ENCODE measurements at regions not wholly inside any gene's neighbourhood (a gene's known extent, or its start where the extent isn't known, plus 50 kb on each side); places are given as distances from the start of the nearest gene placed in this dataset.

- Histone ChIP-seq H3K27ac (ENCODE audit: low read depth, low read length) (no peak overlapping the region), H3K9ac (ENCODE audit: low read depth in 1 of 2, low read length in 2 of 2) (no peak overlapping the region), H3K4me3 (ENCODE audit: low read depth in 1 of 2, low read length in 2 of 2) (no peak overlapping the region), H3K36me3 (ENCODE audit: control insufficient read depth in 1 of 2, insufficient read depth in 2 of 2, low read length in 2 of 2) (no peaks in the 10 kb centered on the region), H3K27me3 (ENCODE audit: control insufficient read depth in 1 of 2, insufficient read depth in 2 of 2, low read length in 2 of 2) (no peaks in the 10 kb centered on the region), H3K4me1 (ENCODE audit: control insufficient read depth in 1 of 2, insufficient read depth in 2 of 2, low read length in 2 of 2) (no peaks in the 10 kb centered on the region), H3K9me3 (ENCODE audit: control insufficient read depth in 1 of 2, low read length in 2 of 2) (peaks cover 4 to 21% of the 10 kb centered on the region in 2 donors)
Measured at GRCh38 chr4:59994118-59994517, 1206.0 kb upstream of the ADGRL3 start.

- Histone ChIP-seq H3K4me3 (ENCODE audit: low read depth in 1 of 2, low read length in 2 of 2) (no peak overlapping the region), H3K27ac (ENCODE audit: low read depth, low read length) (no peak overlapping the region), H3K27me3 (ENCODE audit: control insufficient read depth in 1 of 2, insufficient read depth in 2 of 2, low read length in 2 of 2) (no peaks in the 10 kb centered on the region), H3K4me1 (ENCODE audit: control insufficient read depth in 1 of 2, insufficient read depth in 2 of 2, low read length in 2 of 2) (no peaks in the 10 kb centered on the region), H3K36me3 (ENCODE audit: control insufficient read depth in 1 of 2, insufficient read depth in 2 of 2, low read length in 2 of 2) (no peaks in the 10 kb centered on the region), H3K9me3 (ENCODE audit: control insufficient read depth in 1 of 2, low read length in 2 of 2) (peaks cover 4 to 19% of the 10 kb centered on the region in 2 donors), H3K9ac (ENCODE audit: low read depth in 1 of 2, low read length in 2 of 2) (no peak overlapping the region)
Measured at GRCh38 chr4:60002603-60003337, 1197.4 kb upstream of the ADGRL3 start.

- Histone ChIP-seq H3K9ac (ENCODE audit: low read depth in 1 of 2, low read length in 2 of 2) (no peak overlapping the region), H3K36me3 (ENCODE audit: control insufficient read depth in 1 of 2, insufficient read depth in 2 of 2, low read length in 2 of 2) (no peaks in the 10 kb centered on the region), H3K27ac (ENCODE audit: low read depth, low read length) (no peak overlapping the region), H3K4me3 (ENCODE audit: low read depth in 1 of 2, low read length in 2 of 2) (no peak overlapping the region), H3K27me3 (ENCODE audit: control insufficient read depth in 1 of 2, insufficient read depth in 2 of 2, low read length in 2 of 2) (no peaks in the 10 kb centered on the region), H3K4me1 (ENCODE audit: control insufficient read depth in 1 of 2, insufficient read depth in 2 of 2, low read length in 2 of 2) (no peaks in the 10 kb centered on the region), H3K9me3 (ENCODE audit: control insufficient read depth in 1 of 2, low read length in 2 of 2) (no peaks in the 10 kb centered on the region)
Measured at GRCh38 chr4:60013464-60014184, 1186.5 kb upstream of the ADGRL3 start.

DNA sequence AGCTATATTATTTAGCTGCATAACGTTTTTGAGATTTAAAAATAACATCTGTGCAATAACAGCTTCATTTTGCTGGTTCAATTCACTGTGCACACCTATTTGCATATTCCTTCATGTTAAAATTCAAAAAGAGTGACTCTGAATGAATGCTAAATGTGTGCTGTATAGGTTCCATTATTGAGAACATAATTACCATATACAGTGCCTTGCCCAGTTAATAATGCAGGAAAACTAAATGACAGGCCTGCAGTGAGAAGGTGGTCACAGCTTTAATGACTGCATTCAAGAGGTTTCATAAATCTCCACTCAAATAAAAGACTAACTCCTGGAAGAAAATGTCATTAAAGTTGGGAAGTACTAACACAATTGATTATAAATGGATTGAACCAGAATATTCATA lies 1183.2 kb upstream of the ADGRL3 start:
- Histone ChIP-seq H3K36me3 (ENCODE audit: control insufficient read depth in 1 of 2, insufficient read depth in 2 of 2, low read length in 2 of 2) (no peaks in the 10 kb centered on the region), H3K27ac (ENCODE audit: low read depth, low read length) (no peak overlapping the region), H3K9me3 (ENCODE audit: control insufficient read depth in 1 of 2, low read length in 2 of 2) (peaks cover 0 to 2% of the 10 kb centered on the region in 2 donors), H3K27me3 (ENCODE audit: control insufficient read depth in 1 of 2, insufficient read depth in 2 of 2, low read length in 2 of 2) (no peaks in the 10 kb centered on the region), H3K9ac (ENCODE audit: low read depth in 1 of 2, low read length in 2 of 2) (no peak overlapping the region), H3K4me1 (ENCODE audit: control insufficient read depth in 1 of 2, insufficient read depth in 2 of 2, low read length in 2 of 2) (no peaks in the 10 kb centered on the region), H3K4me3 (ENCODE audit: low read depth in 1 of 2, low read length in 2 of 2) (no peak overlapping the region)

- H3K4me1 ChIP-seq (ENCODE audit: control insufficient read depth in 1 of 2, insufficient read depth in 2 of 2, low read length in 2 of 2): no peaks in the 10 kb centered on the region
- H3K27me3 ChIP-seq (ENCODE audit: control insufficient read depth in 1 of 2, insufficient read depth in 2 of 2, low read length in 2 of 2): no peaks in the 10 kb centered on the region
- no peak overlapping the region for H3K4me3 ChIP-seq (ENCODE audit: low read depth in 1 of 2, low read length in 2 of 2)
- H3K27ac ChIP-seq (ENCODE audit: low read depth, low read length): no peak overlapping the region
- no peak overlapping the region for H3K9ac ChIP-seq (ENCODE audit: low read depth in 1 of 2, low read length in 2 of 2)
- H3K36me3 ChIP-seq (ENCODE audit: control insufficient read depth in 1 of 2, insufficient read depth in 2 of 2, low read length in 2 of 2): no peaks in the 10 kb centered on the region
- H3K9me3 ChIP-seq (ENCODE audit: control insufficient read depth in 1 of 2, low read length in 2 of 2): peaks cover 2 to 4% of the 10 kb centered on the region in 2 donors
Measured at GRCh38 chr4:60019180-60019579, 1180.9 kb upstream of the ADGRL3 start.

DNA sequence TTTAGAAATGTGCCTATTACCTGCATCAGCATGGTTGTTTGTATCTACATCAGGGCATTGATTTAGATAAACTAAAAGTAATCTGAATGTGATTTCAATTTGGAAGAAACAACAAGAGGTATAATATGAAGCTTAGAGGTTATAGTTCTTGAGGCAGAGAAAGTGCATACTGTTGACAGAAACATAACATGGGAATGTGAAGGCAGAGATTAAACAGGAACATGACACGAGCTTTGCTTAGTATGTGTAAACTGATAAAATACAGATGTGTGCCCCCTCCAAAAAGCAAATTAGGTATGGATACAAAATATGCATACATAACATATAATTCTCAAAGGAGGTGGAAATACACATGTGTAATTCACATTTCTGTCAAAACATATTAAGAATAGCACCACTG lies 1180.2 kb upstream of the ADGRL3 start:
- Histone ChIP-seq H3K9me3 (ENCODE audit: control insufficient read depth in 1 of 2, low read length in 2 of 2) (peaks cover 2 to 4% of the 10 kb centered on the region in 2 donors), H3K9ac (ENCODE audit: low read depth in 1 of 2, low read length in 2 of 2) (no peak overlapping the region), H3K4me1 (ENCODE audit: control insufficient read depth in 1 of 2, insufficient read depth in 2 of 2, low read length in 2 of 2) (no peaks in the 10 kb centered on the region), H3K36me3 (ENCODE audit: control insufficient read depth in 1 of 2, insufficient read depth in 2 of 2, low read length in 2 of 2) (no peaks in the 10 kb centered on the region), H3K27me3 (ENCODE audit: control insufficient read depth in 1 of 2, insufficient read depth in 2 of 2, low read length in 2 of 2) (no peaks in the 10 kb centered on the region), H3K27ac (ENCODE audit: low read depth, low read length) (no peak overlapping the region), H3K4me3 (ENCODE audit: low read depth in 1 of 2, low read length in 2 of 2) (no peak overlapping the region)

DNA sequence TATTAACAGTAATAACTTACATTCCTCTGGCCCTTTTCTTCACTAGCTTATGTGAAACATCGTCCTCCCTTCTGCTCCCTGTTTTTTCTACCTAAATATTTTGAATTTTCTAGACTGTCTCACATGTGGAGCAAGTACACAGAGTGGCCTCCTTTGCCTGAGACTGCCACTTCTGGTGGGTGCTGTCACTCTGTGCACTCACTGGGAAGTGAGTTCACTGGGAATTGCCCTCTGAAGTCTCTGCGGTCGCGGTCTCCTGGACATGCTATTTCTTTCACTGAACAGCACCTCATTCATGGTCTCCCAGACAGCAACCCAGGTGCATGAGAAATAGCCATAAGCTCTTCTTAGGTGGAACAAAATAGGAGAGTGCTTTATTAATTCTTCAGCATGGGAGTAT lies 1179.7 kb upstream of the ADGRL3 start:
- no peak overlapping the region for H3K9ac ChIP-seq (ENCODE audit: low read depth in 1 of 2, low read length in 2 of 2)

GRCh38 chr4:60033826-60034225 lies 1166.3 kb upstream of the ADGRL3 start:
- Histone ChIP-seq H3K4me1 (ENCODE audit: control insufficient read depth in 1 of 2, insufficient read depth in 2 of 2, low read length in 2 of 2) (no peaks in the 10 kb centered on the region), H3K9me3 (ENCODE audit: control insufficient read depth in 1 of 2, low read length in 2 of 2) (peaks cover 0 to 9% of the 10 kb centered on the region in 2 donors), H3K9ac (ENCODE audit: low read depth in 1 of 2, low read length in 2 of 2) (no peak overlapping the region), H3K36me3 (ENCODE audit: control insufficient read depth in 1 of 2, insufficient read depth in 2 of 2, low read length in 2 of 2) (no peaks in the 10 kb centered on the region), H3K27ac (ENCODE audit: low read depth, low read length) (no peak overlapping the region), H3K27me3 (ENCODE audit: control insufficient read depth in 1 of 2, insufficient read depth in 2 of 2, low read length in 2 of 2) (no peaks in the 10 kb centered on the region), H3K4me3 (ENCODE audit: low read depth in 1 of 2, low read length in 2 of 2) (no peak overlapping the region)

More for the DNA sequence above, 1179.7 kb upstream of the ADGRL3 start:
- Histone ChIP-seq H3K9me3 (ENCODE audit: control insufficient read depth in 1 of 2, low read length in 2 of 2) (peaks cover 2 to 4% of the 10 kb centered on the region in 2 donors), H3K27ac (ENCODE audit: low read depth, low read length) (no peak overlapping the region), H3K27me3 (ENCODE audit: control insufficient read depth in 1 of 2, insufficient read depth in 2 of 2, low read length in 2 of 2) (no peaks in the 10 kb centered on the region), H3K36me3 (ENCODE audit: control insufficient read depth in 1 of 2, insufficient read depth in 2 of 2, low read length in 2 of 2) (no peaks in the 10 kb centered on the region), H3K4me1 (ENCODE audit: control insufficient read depth in 1 of 2, insufficient read depth in 2 of 2, low read length in 2 of 2) (no peaks in the 10 kb centered on the region), H3K4me3 (ENCODE audit: low read depth in 1 of 2, low read length in 2 of 2) (no peak overlapping the region)

DNA sequence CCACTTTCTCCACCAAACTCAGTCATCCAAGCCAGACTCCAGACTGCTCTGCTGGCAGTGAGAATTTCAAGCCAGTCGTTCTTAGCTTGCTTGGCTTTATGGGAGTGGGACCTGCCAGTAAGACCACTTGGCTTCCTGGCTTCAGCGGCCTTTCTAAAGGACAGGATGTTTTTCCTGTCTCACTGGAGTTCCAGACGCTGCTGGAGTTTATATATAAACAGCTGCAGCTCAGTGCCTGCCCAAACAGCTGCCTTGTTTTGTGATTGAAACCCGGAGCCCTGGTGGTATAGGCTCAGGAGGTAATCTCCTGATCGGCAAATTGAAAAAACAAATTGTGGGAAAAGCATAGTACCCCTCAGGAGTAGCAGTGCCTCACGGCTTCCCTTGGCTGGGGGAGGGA lies 1165.8 kb upstream of the ADGRL3 start:
- H3K27me3 ChIP-seq (ENCODE audit: control insufficient read depth in 1 of 2, insufficient read depth in 2 of 2, low read length in 2 of 2): no peaks in the 10 kb centered on the region
- no peaks in the 10 kb centered on the region for H3K4me1 ChIP-seq (ENCODE audit: control insufficient read depth in 1 of 2, insufficient read depth in 2 of 2, low read length in 2 of 2)
- no peak overlapping the region for H3K27ac ChIP-seq (ENCODE audit: low read depth, low read length)
- H3K36me3 ChIP-seq (ENCODE audit: control insufficient read depth in 1 of 2, insufficient read depth in 2 of 2, low read length in 2 of 2): no peaks in the 10 kb centered on the region
- H3K9ac ChIP-seq (ENCODE audit: low read depth in 1 of 2, low read length in 2 of 2): no peak overlapping the region
- H3K4me3 ChIP-seq (ENCODE audit: low read depth in 1 of 2, low read length in 2 of 2): peak overlapping the region in 1 of 2 donors; percentile 8
- peaks cover 0 to 9% of the 10 kb centered on the region in 2 donors for H3K9me3 ChIP-seq (ENCODE audit: control insufficient read depth in 1 of 2, low read length in 2 of 2)

DNA sequence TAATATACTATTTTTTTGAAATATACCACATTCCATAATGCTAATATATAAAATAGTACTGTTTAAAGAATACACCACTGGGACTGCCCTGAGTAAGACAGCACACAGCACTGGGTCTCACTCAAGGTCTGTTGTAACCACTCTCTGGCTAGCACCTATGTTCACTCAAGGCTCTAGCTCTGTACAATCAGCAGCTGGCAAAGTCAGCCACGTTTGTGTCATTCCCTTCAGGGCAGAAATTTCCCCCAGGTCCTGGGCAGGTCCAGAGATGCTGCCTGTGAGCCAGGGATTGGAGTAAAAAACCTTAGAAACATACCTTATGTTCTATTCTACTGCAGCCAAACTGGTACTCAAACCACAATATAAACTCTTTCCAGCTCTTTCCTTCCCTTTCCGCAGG lies 1160.2 kb upstream of the ADGRL3 start:
- Histone ChIP-seq H3K4me1 (ENCODE audit: control insufficient read depth in 1 of 2, insufficient read depth in 2 of 2, low read length in 2 of 2) (no peaks in the 10 kb centered on the region), H3K27ac (ENCODE audit: low read depth, low read length) (no peak overlapping the region), H3K4me3 (ENCODE audit: low read depth in 1 of 2, low read length in 2 of 2) (no peak overlapping the region), H3K9ac (ENCODE audit: low read depth in 1 of 2, low read length in 2 of 2) (no peak overlapping the region), H3K36me3 (ENCODE audit: control insufficient read depth in 1 of 2, insufficient read depth in 2 of 2, low read length in 2 of 2) (no peaks in the 10 kb centered on the region), H3K27me3 (ENCODE audit: control insufficient read depth in 1 of 2, insufficient read depth in 2 of 2, low read length in 2 of 2) (no peaks in the 10 kb centered on the region), H3K9me3 (ENCODE audit: control insufficient read depth in 1 of 2, low read length in 2 of 2) (peaks cover 4 to 12% of the 10 kb centered on the region in 2 donors)

Data from duodenal mucosa (tissue), 2 donors.